SK-N-SH treated with all-trans-retinoic acid at 6 μM for 48 hours (cell line): ENCODE measurements at regions not wholly inside any gene's neighbourhood (a gene's known extent, or its start where the extent isn't known, plus 50 kb on each side); places are given as distances from the start of the nearest gene placed in this dataset.

ENCODE experiments used
- ATAC-seq: fragments of 200-7000 bp; cut with Tn5 transposase; 3 replicates; pipeline ENCODE4 v1.9.1; 2020; ENCODE audit warnings: mild to moderate bottlenecking, moderate library complexity
- ARNTL ChIP-seq: fragments of 450-650 bp; formaldehyde crosslinking; IDR thresholded peaks from 2 replicates; pipeline ENCODE4 v1.5.0; 2020; ENCODE audit warnings: low read depth, mild to moderate bottlenecking, moderate library complexity, borderline replicate concordance
- BACH2 ChIP-seq: fragments of 250-450 bp; sonication (Bioruptor Pico); IDR thresholded peaks from 2 replicates; pipeline ENCODE4 v1.9.0; 2021; ENCODE audit warnings: mild to moderate bottlenecking, borderline replicate concordance
- CREB5 ChIP-seq: fragments of 250-450 bp; sonication (Bioruptor Pico); IDR thresholded peaks from 2 replicates; pipeline ENCODE4 v1.5.1; 2020; ENCODE audit warnings: low read depth, mild to moderate bottlenecking, moderate library complexity
- CSRNP3 ChIP-seq: fragments of 250-450 bp; sonication (Bioruptor Pico); IDR thresholded peaks from 2 replicates; pipeline ENCODE4 v1.5.1; 2021; ENCODE audit warnings: mild to moderate bottlenecking, moderate library complexity
- ESRRG ChIP-seq: fragments of 250-450 bp; sonication (Bioruptor Pico); IDR thresholded peaks from 2 replicates; pipeline ENCODE4 v1.6.1; 2021; ENCODE audit warnings: mild to moderate bottlenecking
- ISL1 ChIP-seq: fragments of 250-450 bp; sonication (Bioruptor Pico); IDR thresholded peaks from 2 replicates; pipeline ENCODE4 v2.1.2; 2022; ENCODE audit warnings: mild to moderate bottlenecking, moderate library complexity
- OSR1 ChIP-seq: fragments of 250-450 bp; sonication (Bioruptor Pico); IDR thresholded peaks from 2 replicates; pipeline ENCODE4 v1.8.0; 2022; ENCODE audit warnings: moderate library complexity, mild to moderate bottlenecking, inconsistent platforms
- PATZ1 ChIP-seq: fragments of 250-450 bp; sonication (Bioruptor Pico); IDR thresholded peaks from 2 replicates; pipeline ENCODE4 v1.8.0; 2020; ENCODE audit warnings: mild to moderate bottlenecking, moderate library complexity, borderline replicate concordance
- PPARA ChIP-seq: fragments of 250-450 bp; sonication (Bioruptor Pico); IDR thresholded peaks from 2 replicates; pipeline ENCODE4 v1.5.0; 2020; ENCODE audit warnings: mild to moderate bottlenecking, borderline replicate concordance
- RARB ChIP-seq: fragments of 250-450 bp; sonication (Bioruptor Pico); IDR thresholded peaks from 2 replicates; pipeline ENCODE4 v1.8.0; 2021; ENCODE audit warnings: mild to moderate bottlenecking, moderate library complexity
- SNAI2 ChIP-seq: fragments of 250-450 bp; sonication (Bioruptor Pico); IDR thresholded peaks from 2 replicates; pipeline ENCODE4 v1.5.0; 2020; ENCODE audit warnings: mild to moderate bottlenecking, moderate library complexity
- TCF4 ChIP-seq: fragments of 250-450 bp; sonication (Bioruptor Pico); IDR thresholded peaks from 2 replicates; pipeline ENCODE4 v1.8.0; 2021; ENCODE audit warnings: mild to moderate bottlenecking, moderate library complexity, borderline replicate concordance
- TOX ChIP-seq: fragments of 250-450 bp; sonication (Bioruptor Pico); IDR thresholded peaks from 2 replicates; pipeline ENCODE4 v1.8.0; 2021; ENCODE audit warnings: mild to moderate bottlenecking, moderate library complexity, borderline replicate concordance
- TSHZ2 ChIP-seq: fragments of 250-450 bp; sonication (Bioruptor Pico); IDR thresholded peaks from 2 replicates; pipeline ENCODE4 v1.5.0; 2020; ENCODE audit warnings: mild to moderate bottlenecking, moderate library complexity
- ZC3H10 ChIP-seq: fragments of 250-450 bp; sonication (Bioruptor Pico); IDR thresholded peaks from 2 replicates; pipeline ENCODE4 v1.5.1; 2021; ENCODE audit warnings: mild to moderate bottlenecking, moderate library complexity
- ZFP3 ChIP-seq: fragments of 250-450 bp; sonication (Bioruptor Pico); IDR thresholded peaks from 2 replicates; pipeline ENCODE4 v1.5.0; 2020; ENCODE audit warnings: mild to moderate bottlenecking, moderate library complexity
- ZFP30 ChIP-seq: fragments of 450-650 bp; formaldehyde crosslinking; IDR thresholded peaks from 2 replicates; pipeline ENCODE4 v1.5.0; 2022; ENCODE audit warnings: mild to moderate bottlenecking, moderate library complexity
- ZNF565 ChIP-seq: fragments of 450-650 bp; formaldehyde crosslinking; conservative IDR thresholded peaks from 2 replicates; pipeline ENCODE4 v1.5.0; 2020; ENCODE audit warnings: low read depth, mild to moderate bottlenecking, moderate library complexity
- ZNF70 ChIP-seq: fragments of 450-650 bp; formaldehyde crosslinking; IDR thresholded peaks from 2 replicates; pipeline ENCODE4 v1.5.0; 2020; ENCODE audit warnings: mild to moderate bottlenecking, moderate library complexity
- ZNF8 ChIP-seq: fragments of 450-650 bp; formaldehyde crosslinking; IDR thresholded peaks from 2 replicates; pipeline ENCODE4 v1.5.0; 2020; ENCODE audit warnings: mild to moderate bottlenecking, moderate library complexity

- TF ChIP-seq ZC3H10 (no peak), TOX (no peak), ZFP30 (no peak), ARNTL (no peak), SNAI2 (peak; percentile 83), ISL1 (CRISPR knock-in tag) (peak; percentile 84), TCF4 (peak; percentile 50; the same call in 1 of the 2 replicates), ZFP3 (CRISPR knock-in tag) (no peak), PPARA (no peak), ZNF565 (no peak), ZNF8 (no peak), RARB (CRISPR knock-in tag) (no peak), ESRRG (CRISPR knock-in tag) (no peak), ZNF70 (CRISPR knock-in tag) (0 out of 2 replicates have a peak, but pooled peaks have one; percentile 20), TSHZ2 (peak; percentile 72), CREB5 (peak; percentile 17; the same call in 1 of the 2 replicates), PATZ1 (CRISPR knock-in tag) (no peak)
- no peak for ATAC-seq
These were observed 69.9 kb upstream of the PARD3B start for GRCh38 chr2:204475399-204475798.

- no peak for ATAC-seq
- no peak for TF ChIP-seq TCF4
- no peak for TF ChIP-seq OSR1 (CRISPR knock-in tag)
- no peak for TF ChIP-seq PATZ1 (CRISPR knock-in tag)
- TF ChIP-seq CSRNP3 (CRISPR knock-in tag): no peak
- TF ChIP-seq ARNTL: no peak
- TF ChIP-seq ZNF565: no peak
- TF ChIP-seq BACH2 (CRISPR knock-in tag): no peak
- no peak for TF ChIP-seq CREB5
- no peak for TF ChIP-seq ZC3H10
- no peak for TF ChIP-seq TSHZ2
- TF ChIP-seq ESRRG (CRISPR knock-in tag): no peak
- no peak for TF ChIP-seq ZFP3 (CRISPR knock-in tag)
- no peak for TF ChIP-seq ZFP30
- no peak for TF ChIP-seq PPARA
- TF ChIP-seq TOX: no peak
- TF ChIP-seq ZNF70 (CRISPR knock-in tag): no peak
These were observed 67.8 kb upstream of the PARD3B start for GRCh38 chr2:204477358-204477950.
